CD8-positive, alpha-beta memory T cell (primary cell): ENCODE measurements at regions not wholly inside any gene's neighbourhood (a gene's known extent, or its start where the extent isn't known, plus 50 kb on each side); places are given as distances from the start of the nearest gene placed in this dataset.

ENCODE experiments used
- CTCF ChIA-PET: fragments of 350-600 bp; sonication (Branson Sonifier 250); formaldehyde crosslinking; loops from one replicate; lab custom pipeline; 2021; ENCODE audit warnings: antibody characterized with exemption; lab: Charles Lee
- POLR2A ChIA-PET: fragments of 350-600 bp; sonication (Branson Sonifier 250); formaldehyde crosslinking; loops from one replicate; lab custom pipeline; 2021; ENCODE audit warnings: antibody characterized with exemption; lab: Charles Lee
- DNase-seq, 5 donors: peaks; one replicate each; pipeline versions ENCODE4 v3.0.0 to v3.0.0-alpha.2; 2020 to 2022; ENCODE audit warnings: mixed read lengths in 1 of 5
- H3K27ac ChIP-seq: one replicate; pipeline ENCODE4 v1.7.0; 2013; ENCODE audit warnings: low read depth, mild to moderate bottlenecking, low read length, moderate library complexity
- H3K27me3 ChIP-seq: 2 replicates; pipeline ENCODE4 v1.7.0; 2013; ENCODE audit warnings: low read length, mild to moderate bottlenecking; ENCODE audit not compliant: insufficient read depth, poor library complexity, severe bottlenecking
- H3K36me3 ChIP-seq: 2 replicates; pipeline ENCODE4 v1.7.0; 2013; ENCODE audit warnings: mild to moderate bottlenecking, low read length, moderate library complexity; ENCODE audit not compliant: insufficient read depth
- H3K4me1 ChIP-seq: 2 replicates; pipeline ENCODE4 v1.7.0; 2013; ENCODE audit warnings: mild to moderate bottlenecking, low read length, moderate library complexity; ENCODE audit not compliant: insufficient read depth
- H3K4me3 ChIP-seq: 2 replicates; pipeline ENCODE4 v1.7.0; 2013; ENCODE audit warnings: mild to moderate bottlenecking, low read length
- H3K9me3 ChIP-seq: 2 replicates; pipeline ENCODE4 v1.7.0; 2013; ENCODE audit warnings: mild to moderate bottlenecking, low read length
- H3K27ac Mint-ChIP-seq, 8 donors: one replicate each; pipeline ENCODE4 v1.8.0; 2020 to 2021; ENCODE audit warnings: mixed read lengths in 8 of 8, mild to moderate bottlenecking in 6 of 8, inconsistent platforms in 3 of 8, moderate library complexity in 3 of 8
- H3K27me3 Mint-ChIP-seq, 2 donors: one replicate each; pipeline ENCODE4 v1.8.0; 2020 to 2021; ENCODE audit warnings: mixed read lengths in 2 of 2, mild to moderate bottlenecking in 1 of 2, moderate library complexity in 1 of 2
- H3K36me3 Mint-ChIP-seq, 3 donors: one replicate each; pipeline ENCODE4 v1.8.0; 2020 to 2021; ENCODE audit warnings: mixed read lengths in 3 of 3, inconsistent platforms in 1 of 3, mild to moderate bottlenecking in 1 of 3
- H3K4me1 Mint-ChIP-seq, 3 donors: one replicate each; pipeline ENCODE4 v1.8.0; 2020 to 2021; ENCODE audit warnings: mixed read lengths in 3 of 3, inconsistent platforms in 1 of 3, mild to moderate bottlenecking in 1 of 3
- H3K4me3 Mint-ChIP-seq, 7 donors: one replicate each; pipeline ENCODE4 v1.8.0; 2020 to 2021; ENCODE audit warnings: mixed read lengths in 7 of 7, mild to moderate bottlenecking in 6 of 7, moderate library complexity in 4 of 7, inconsistent platforms in 2 of 7
- H3K9me3 Mint-ChIP-seq, 5 donors: one replicate each; pipeline ENCODE4 v1.8.0; 2020 to 2022; ENCODE audit warnings: mixed read lengths in 5 of 5, mild to moderate bottlenecking in 3 of 5, moderate library complexity in 2 of 5, inconsistent platforms in 1 of 5

- Mint-ChIP-seq H3K9me3 (no peaks in the 10 kb centered on the region), H3K4me3 (no peak overlapping the region), H3K27ac (no peak overlapping the region), H3K27me3 (peaks cover 2 to 6% of the 10 kb centered on the region in 2 donors), H3K36me3 (no peaks in the 10 kb centered on the region), H3K4me1 (no peaks in the 10 kb centered on the region)
- H3K4me1 ChIP-seq, result no peaks in the 10 kb centered on the region
- no peaks in the 10 kb centered on the region for H3K27me3 ChIP-seq
- CTCF ChIA-PET, result no interaction called here
- H3K36me3 ChIP-seq, result no peaks in the 10 kb centered on the region
- no peak overlapping the region for H3K27ac ChIP-seq
- H3K4me3 ChIP-seq, result no peak overlapping the region
- DNase-seq, result no peak
- POLR2A ChIA-PET, result no interaction called here
- no peaks in the 10 kb centered on the region for H3K9me3 ChIP-seq
Observed at GRCh38 chr6:71453371-71453706, 164.7 kb downstream of the OGFRL1 start.

GRCh38 chr6:71454056-71454455, 165.4 kb downstream of the OGFRL1 start:
- no peaks in the 10 kb centered on the region for H3K36me3 ChIP-seq
- no peaks in the 10 kb centered on the region for H3K9me3 ChIP-seq
- no peaks in the 10 kb centered on the region for H3K27me3 ChIP-seq
- POLR2A ChIA-PET, result no interaction called here
- Mint-ChIP-seq H3K36me3 (no peaks in the 10 kb centered on the region), H3K27ac (no peak overlapping the region), H3K4me1 (no peaks in the 10 kb centered on the region), H3K27me3 (peaks cover 2 to 6% of the 10 kb centered on the region in 2 donors), H3K4me3 (no peak overlapping the region), H3K9me3 (no peaks in the 10 kb centered on the region)
- H3K4me3 ChIP-seq, result no peak overlapping the region
- H3K4me1 ChIP-seq, result no peaks in the 10 kb centered on the region
- CTCF ChIA-PET, result no interaction called here
- no peak for DNase-seq
- H3K27ac ChIP-seq, result no peak overlapping the region

GRCh38 chr6:71457929-71458328, 169.3 kb downstream of the OGFRL1 start:
- H3K27ac ChIP-seq, result no peak overlapping the region
- DNase-seq, result no peak
- ChIA-PET POLR2A (no interaction called here), CTCF (no interaction called here)
- Mint-ChIP-seq H3K27me3 (peaks cover 5 to 6% of the 10 kb centered on the region in 2 donors), H3K9me3 (peaks cover 0 to 4% (median 2%) of the 10 kb centered on the region in 5 donors), H3K27ac (no peak overlapping the region), H3K36me3 (no peaks in the 10 kb centered on the region), H3K4me3 (no peak overlapping the region), H3K4me1 (no peaks in the 10 kb centered on the region)
- H3K4me3 ChIP-seq, result no peak overlapping the region
- H3K27me3 ChIP-seq, result no peaks in the 10 kb centered on the region
- H3K4me1 ChIP-seq, result no peaks in the 10 kb centered on the region
- H3K36me3 ChIP-seq, result no peaks in the 10 kb centered on the region
- no peaks in the 10 kb centered on the region for H3K9me3 ChIP-seq

- H3K27ac ChIP-seq, result no peak overlapping the region
- H3K4me1 ChIP-seq, result no peaks in the 10 kb centered on the region
- DNase-seq, result no peak
- peaks cover 0 to 4% (median 2%) of the 10 kb centered on the region in 5 donors for H3K9me3 Mint-ChIP-seq
- H3K36me3 ChIP-seq, result no peaks in the 10 kb centered on the region
- H3K4me1 Mint-ChIP-seq, result no peaks in the 10 kb centered on the region
- no peaks in the 10 kb centered on the region for H3K9me3 ChIP-seq
- H3K27ac Mint-ChIP-seq, result no peak overlapping the region
- no peaks in the 10 kb centered on the region for H3K36me3 Mint-ChIP-seq
- no peak overlapping the region for H3K4me3 Mint-ChIP-seq
- H3K27me3 Mint-ChIP-seq, result peaks cover 3 to 6% of the 10 kb centered on the region in 2 donors
- POLR2A ChIA-PET, result no interaction called here
- no peaks in the 10 kb centered on the region for H3K27me3 ChIP-seq
- CTCF ChIA-PET, result interaction anchor here (0.6 kb wide), 1 partner anchor 1471 kb away, joined by 3 read pairs; no protein-coding TSS in a partner anchor
- no peak overlapping the region for H3K4me3 ChIP-seq
Observed at GRCh38 chr6:71459162-71459561, 170.6 kb downstream of the OGFRL1 start.

GRCh38 chr6:71460933-71461332, 172.3 kb downstream of the OGFRL1 start:
- ChIA-PET POLR2A (no interaction called here), CTCF (no interaction called here)
- no peak for DNase-seq
- no peak overlapping the region for H3K4me3 Mint-ChIP-seq
- Histone ChIP-seq H3K9me3 (no peaks in the 10 kb centered on the region), H3K27me3 (no peaks in the 10 kb centered on the region), H3K4me1 (no peaks in the 10 kb centered on the region), H3K4me3 (no peak overlapping the region), H3K27ac (no peak overlapping the region), H3K36me3 (no peaks in the 10 kb centered on the region)
- H3K27me3 Mint-ChIP-seq, result peaks cover 3 to 6% of the 10 kb centered on the region in 2 donors
- H3K4me1 Mint-ChIP-seq, result no peaks in the 10 kb centered on the region
- no peaks in the 10 kb centered on the region for H3K36me3 Mint-ChIP-seq
- no peak overlapping the region for H3K27ac Mint-ChIP-seq
- H3K9me3 Mint-ChIP-seq, result peaks cover 0 to 7% (median 2%) of the 10 kb centered on the region in 5 donors

- Histone ChIP-seq H3K36me3 (no peaks in the 10 kb centered on the region), H3K9me3 (no peaks in the 10 kb centered on the region), H3K27ac (no peak overlapping the region), H3K27me3 (no peaks in the 10 kb centered on the region), H3K4me1 (no peaks in the 10 kb centered on the region), H3K4me3 (no peak overlapping the region)
- no peak overlapping the region for H3K27ac Mint-ChIP-seq
- H3K9me3 Mint-ChIP-seq, result peaks cover 0 to 10% (median 6%) of the 10 kb centered on the region in 5 donors
- no peaks in the 10 kb centered on the region for H3K4me1 Mint-ChIP-seq
- no peak for DNase-seq
- peaks cover 4 to 6% of the 10 kb centered on the region in 2 donors for H3K27me3 Mint-ChIP-seq
- ChIA-PET CTCF (no interaction called here), POLR2A (no interaction called here)
- H3K4me3 Mint-ChIP-seq, result no peak overlapping the region
- no peaks in the 10 kb centered on the region for H3K36me3 Mint-ChIP-seq
Observed at GRCh38 chr6:71463061-71463460, 174.4 kb downstream of the OGFRL1 start.

- H3K9me3 Mint-ChIP-seq, result peaks cover 0 to 10% (median 6%) of the 10 kb centered on the region in 5 donors
- H3K36me3 ChIP-seq, result no peaks in the 10 kb centered on the region
- no peaks in the 10 kb centered on the region for H3K4me1 Mint-ChIP-seq
- peaks cover 7 to 10% of the 10 kb centered on the region in 2 donors for H3K27me3 Mint-ChIP-seq
- H3K27ac ChIP-seq, result no peak overlapping the region
- POLR2A ChIA-PET, result no interaction called here
- no peaks in the 10 kb centered on the region for H3K4me1 ChIP-seq
- H3K27ac Mint-ChIP-seq, result no peak overlapping the region
- H3K9me3 ChIP-seq, result no peaks in the 10 kb centered on the region
- H3K36me3 Mint-ChIP-seq, result no peaks in the 10 kb centered on the region
- H3K27me3 ChIP-seq, result no peaks in the 10 kb centered on the region
- CTCF ChIA-PET, result no interaction called here
- H3K4me3 Mint-ChIP-seq, result no peak overlapping the region
- H3K4me3 ChIP-seq, result no peak overlapping the region
- DNase-seq, result no peak
Observed at GRCh38 chr6:71465096-71465495, 176.5 kb downstream of the OGFRL1 start.

- no peaks in the 10 kb centered on the region for H3K4me1 ChIP-seq
- no peak overlapping the region for H3K27ac Mint-ChIP-seq
- peaks cover 4% of the 10 kb centered on the region in 2 donors for H3K27me3 Mint-ChIP-seq
- ChIA-PET POLR2A (no interaction called here), CTCF (no interaction called here)
- no peaks in the 10 kb centered on the region for H3K9me3 ChIP-seq
- no peaks in the 10 kb centered on the region for H3K27me3 ChIP-seq
- no peak overlapping the region for H3K4me3 ChIP-seq
- H3K4me1 Mint-ChIP-seq, result no peaks in the 10 kb centered on the region
- no peak overlapping the region for H3K4me3 Mint-ChIP-seq
- no peak for DNase-seq
- H3K36me3 ChIP-seq, result no peaks in the 10 kb centered on the region
- H3K27ac ChIP-seq, result no peak overlapping the region
- peaks cover 0 to 7% (median 6%) of the 10 kb centered on the region in 5 donors for H3K9me3 Mint-ChIP-seq
- no peaks in the 10 kb centered on the region for H3K36me3 Mint-ChIP-seq
Observed at GRCh38 chr6:71466362-71466761, 177.8 kb downstream of the OGFRL1 start.

- POLR2A ChIA-PET, result no interaction called here
Observed at GRCh38 chr6:71468038-71468437, 179.4 kb downstream of the OGFRL1 start.

More at GRCh38 chr6:71468038-71468437, 179.4 kb downstream of the OGFRL1 start:
- Mint-ChIP-seq H3K9me3 (peaks cover 0 to 7% (median 3%) of the 10 kb centered on the region in 5 donors), H3K27ac (no peak overlapping the region), H3K36me3 (no peaks in the 10 kb centered on the region), H3K27me3 (peaks cover 4% of the 10 kb centered on the region in 2 donors), H3K4me1 (no peaks in the 10 kb centered on the region), H3K4me3 (no peak overlapping the region)
- Histone ChIP-seq H3K27ac (no peak overlapping the region), H3K36me3 (no peaks in the 10 kb centered on the region), H3K9me3 (no peaks in the 10 kb centered on the region), H3K4me1 (no peaks in the 10 kb centered on the region), H3K4me3 (no peak overlapping the region), H3K27me3 (no peaks in the 10 kb centered on the region)
- CTCF ChIA-PET, result no interaction called here
- no peak for DNase-seq
